Epidermal melanocyte (primary cell): ENCODE measurements at regions not wholly inside any gene's neighbourhood (a gene's known extent, or its start where the extent isn't known, plus 50 kb on each side); places are given as distances from the start of the nearest gene placed in this dataset.
A peak's percentile ranks its signal among the peaks of the same experiment; 100 is the strongest.
"Not testable (repeated sequence)": the region's sequence is repeated elsewhere in the genome, so short reads cannot be mapped to it uniquely, and the experiment has no call there.

ENCODE experiments used
- DNase-seq: peaks from one replicate; pipeline ENCODE4 v3.0.0; 2011; ENCODE audit warnings: low spot score; ENCODE audit not compliant: insufficient read length

DNA sequence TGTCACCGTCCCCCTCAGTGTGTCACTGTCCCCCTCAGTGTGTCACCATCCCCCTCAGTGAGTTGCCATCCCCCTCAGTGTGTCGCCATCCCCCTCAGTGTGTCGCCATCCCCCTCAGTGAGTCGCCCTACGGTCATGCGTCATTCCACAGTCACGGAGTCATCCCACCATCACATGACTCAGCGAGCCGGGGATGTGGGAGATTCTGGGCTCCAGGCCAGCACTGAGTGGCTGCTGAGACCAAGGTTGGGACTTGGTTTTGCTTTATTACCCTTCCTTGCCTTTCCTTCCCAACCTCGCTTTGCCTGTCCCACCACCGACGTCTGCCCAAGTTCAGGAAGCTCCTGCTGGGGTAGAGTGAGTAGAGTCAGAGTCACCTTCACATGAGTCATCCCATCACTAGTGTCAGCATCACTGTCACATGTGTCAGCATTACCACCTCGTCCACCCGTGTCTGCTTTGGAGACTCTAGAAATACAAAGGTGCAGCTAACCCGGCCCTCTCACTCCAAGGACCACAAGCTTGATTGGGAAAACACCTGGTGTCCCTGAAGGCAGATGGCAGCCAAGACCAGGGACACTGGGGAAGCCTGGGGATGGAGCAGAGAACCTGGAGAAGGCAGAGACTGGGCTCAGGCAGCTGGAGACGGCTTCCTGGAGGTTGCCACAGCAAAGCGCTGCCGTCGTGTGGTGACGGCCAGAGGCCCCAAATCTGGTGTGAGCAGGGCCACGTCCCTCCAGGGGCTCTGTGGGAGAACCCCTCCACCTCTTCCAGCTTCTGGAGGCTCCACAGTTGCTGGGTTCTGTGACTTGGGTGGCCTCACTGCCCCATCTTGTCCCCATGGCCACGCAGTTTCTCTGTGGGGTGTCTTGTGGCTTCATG is 485.2 kb upstream of the SALL3 start:
- DNase-seq = no peak

DNA sequence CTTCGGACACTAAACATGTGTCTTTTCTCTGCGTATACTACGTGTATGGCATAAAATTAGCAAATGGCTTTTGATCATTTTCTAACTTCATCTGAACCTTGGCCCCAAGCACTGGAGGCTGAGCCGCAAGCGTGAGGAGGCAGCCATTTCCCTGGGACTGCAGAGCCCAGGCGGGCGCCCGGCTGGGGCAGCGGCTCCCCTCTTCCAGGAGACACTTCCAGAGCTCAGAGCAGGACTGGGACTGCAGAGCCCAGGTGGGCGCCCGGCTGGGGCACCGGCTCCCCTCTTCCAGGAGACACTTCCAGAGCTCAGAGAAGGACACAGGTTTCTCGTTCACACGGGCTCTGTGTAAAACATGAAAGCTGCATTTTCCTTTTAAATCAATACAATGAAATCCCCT is 484.1 kb upstream of the SALL3 start:
- no peak for DNase-seq

DNA sequence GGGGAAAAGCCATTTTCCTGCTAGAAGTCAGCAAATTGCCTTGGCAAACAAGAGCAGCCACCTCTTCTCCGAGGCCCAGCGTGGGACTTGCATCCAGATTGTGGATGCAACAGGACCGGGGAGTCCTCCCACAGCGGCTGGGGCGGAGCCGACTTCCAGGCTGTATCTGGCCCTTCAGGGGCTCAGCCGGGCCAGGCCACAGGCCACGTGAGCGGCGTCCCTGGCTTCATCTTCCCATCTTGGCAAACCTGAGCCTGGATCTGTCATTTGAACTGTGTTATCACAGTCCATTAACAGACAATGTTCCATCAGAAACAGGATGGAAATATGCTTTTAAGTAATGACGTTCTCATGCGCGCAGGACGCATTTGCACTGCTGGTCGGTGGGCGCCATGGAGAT is 483.5 kb upstream of the SALL3 start:
- DNase-seq = no peak

DNA sequence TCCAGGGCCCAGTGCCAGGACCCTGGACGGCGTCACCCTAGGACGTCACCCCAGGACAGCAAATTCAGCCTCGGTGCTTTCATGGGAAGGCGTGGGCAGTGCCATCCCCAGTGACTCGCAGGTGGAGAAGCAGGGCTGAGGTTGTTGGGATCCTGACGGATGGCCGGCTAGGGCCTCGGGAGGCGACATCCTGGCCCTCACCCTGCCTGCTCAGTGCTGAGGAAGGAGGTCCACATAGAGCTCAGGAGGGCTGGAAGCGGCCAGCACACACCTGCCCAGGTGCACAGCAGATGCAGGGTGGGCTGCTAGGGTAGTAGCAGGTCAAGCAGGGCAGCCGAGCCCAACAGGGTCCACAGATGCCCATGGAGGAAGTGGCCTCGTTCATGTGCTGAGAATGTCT is 482.0 kb upstream of the SALL3 start:
- no peak for DNase-seq

DNA sequence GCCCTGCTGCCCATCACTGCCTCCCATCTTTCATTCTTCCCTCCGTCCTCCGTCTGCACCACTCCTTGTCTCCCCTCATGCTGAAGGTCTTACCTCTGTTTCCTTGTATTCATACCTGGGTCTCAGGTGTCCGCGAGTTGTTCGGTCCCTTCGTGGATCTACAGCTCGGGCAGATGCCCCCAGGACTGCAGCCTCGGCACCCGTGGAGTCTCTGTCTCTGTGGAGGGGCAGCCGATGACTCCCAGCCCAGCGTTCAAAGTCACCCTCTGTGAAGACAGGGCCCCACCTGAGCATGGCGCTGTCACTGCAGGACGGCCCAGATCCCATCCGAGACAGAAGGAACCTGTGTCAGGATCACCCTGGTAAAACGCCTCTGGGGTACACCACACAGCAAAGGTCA is 480.0 kb upstream of the SALL3 start:
- DNase-seq = no peak

DNA sequence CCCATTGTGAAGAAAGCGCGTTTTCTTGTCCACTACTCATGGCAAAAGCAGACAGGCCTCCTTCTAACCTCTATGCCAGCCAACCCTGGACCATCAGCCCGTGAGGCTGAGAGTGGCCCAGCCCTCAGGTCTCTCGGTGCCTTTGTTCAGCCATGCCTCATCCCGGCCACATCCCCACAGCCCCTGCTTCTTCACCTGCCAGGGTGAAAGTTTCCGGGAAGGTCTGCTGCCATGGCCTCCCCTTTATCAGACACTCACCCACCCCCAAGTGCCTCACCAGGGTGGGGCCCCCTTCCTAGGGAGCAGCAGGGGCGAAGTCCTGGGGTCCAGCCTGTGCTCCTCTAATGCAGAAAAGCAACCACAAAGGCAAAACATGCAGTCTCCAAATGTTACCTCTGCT is 478.4 kb upstream of the SALL3 start:
- no peak for DNase-seq

DNA sequence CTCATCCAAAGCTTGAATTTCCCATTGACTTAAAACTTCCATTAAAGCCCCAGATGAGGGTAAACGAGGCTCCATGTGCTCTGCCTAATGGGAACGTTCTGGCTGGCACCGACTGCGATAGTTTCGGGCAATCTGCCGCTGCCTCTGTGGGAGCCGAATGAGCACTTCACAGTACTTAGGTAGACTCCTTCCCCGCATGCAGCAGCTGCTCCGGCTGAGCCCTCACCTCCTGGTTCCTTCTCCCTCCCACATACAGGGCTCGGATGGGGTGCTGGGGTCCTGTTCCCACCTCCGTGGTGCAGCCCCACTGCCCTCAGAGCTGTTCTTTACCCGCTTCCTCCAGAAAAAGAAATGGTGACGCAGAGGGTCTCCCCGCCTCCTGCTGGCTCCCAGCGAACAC is 476.5 kb upstream of the SALL3 start:
- DNase-seq = no peak

DNA sequence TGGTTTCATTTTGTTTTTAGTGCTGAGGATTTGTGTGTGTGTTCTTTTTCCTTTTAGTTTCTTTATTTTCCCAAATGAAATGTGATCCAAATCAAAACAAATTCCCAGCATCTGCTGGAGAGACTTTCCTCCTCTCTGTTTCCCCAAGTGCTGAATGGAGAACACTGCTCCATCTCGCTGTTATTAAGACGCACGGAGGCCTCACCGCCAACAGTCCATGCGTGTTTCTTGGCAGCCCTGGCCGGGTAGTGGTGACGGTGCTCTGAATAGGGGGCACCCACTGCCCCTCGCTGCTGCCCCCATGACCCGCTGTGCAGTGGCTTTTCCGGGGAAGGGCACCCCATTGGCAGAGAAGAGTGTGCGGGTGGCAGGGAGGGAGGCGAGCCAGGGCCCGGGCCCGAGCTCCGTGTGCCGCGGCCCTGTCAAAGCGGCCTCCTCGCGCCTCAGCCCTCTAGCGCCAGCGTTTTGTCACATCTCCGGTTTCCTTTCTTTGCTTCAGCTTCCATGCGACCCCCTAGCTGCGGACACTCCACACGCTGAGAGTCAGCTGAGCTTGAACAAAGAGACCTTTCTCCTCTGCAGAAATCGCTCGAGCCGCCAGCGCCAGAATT is 473.7 kb upstream of the SALL3 start:
- peak; percentile 40 for DNase-seq

DNA sequence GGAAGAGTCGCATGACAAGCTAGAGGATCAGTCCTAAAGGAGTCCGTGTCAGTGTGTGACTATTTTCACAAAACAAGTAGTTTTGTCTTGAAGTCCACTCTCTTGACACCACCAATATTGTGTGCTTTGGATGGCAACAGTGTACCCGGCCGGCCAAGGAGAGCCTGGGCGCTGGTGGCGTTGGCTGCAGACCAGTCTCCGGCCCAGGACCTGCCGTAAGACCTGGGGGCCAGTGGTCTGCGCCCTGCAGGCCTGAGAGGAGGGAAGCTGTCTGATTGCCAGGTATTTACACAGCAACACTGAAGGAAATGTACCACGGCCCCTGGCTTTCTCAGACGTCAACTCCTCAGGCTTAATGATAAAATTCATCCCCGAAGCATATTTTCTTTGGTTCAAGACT is 472.4 kb upstream of the SALL3 start:
- DNase-seq = no peak

DNA sequence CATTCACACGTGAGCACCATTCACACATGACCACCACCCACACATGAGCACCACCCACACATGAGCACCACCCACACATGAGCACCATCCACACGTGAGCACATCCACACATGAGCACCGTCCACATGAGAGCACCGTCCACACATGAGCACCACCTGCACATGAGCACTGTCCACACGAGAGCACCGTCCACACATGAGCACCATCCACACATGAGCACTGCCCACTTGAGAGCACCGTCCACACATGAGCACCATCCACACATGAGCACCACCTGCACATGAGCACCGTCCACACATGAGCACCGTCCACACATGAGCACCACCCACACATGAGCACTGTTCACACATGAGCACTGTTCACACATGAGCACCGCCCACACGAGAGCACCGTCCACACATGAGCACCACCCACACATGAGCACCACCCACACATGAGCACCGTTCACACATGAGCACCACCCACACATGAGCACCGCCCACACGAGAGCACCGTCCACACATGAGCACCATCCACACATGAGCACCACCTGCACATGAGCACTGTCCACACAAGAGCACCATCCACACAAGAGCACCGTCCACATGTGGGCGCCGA is 471.3 kb upstream of the SALL3 start:
- not testable (repeated sequence) for DNase-seq

DNA sequence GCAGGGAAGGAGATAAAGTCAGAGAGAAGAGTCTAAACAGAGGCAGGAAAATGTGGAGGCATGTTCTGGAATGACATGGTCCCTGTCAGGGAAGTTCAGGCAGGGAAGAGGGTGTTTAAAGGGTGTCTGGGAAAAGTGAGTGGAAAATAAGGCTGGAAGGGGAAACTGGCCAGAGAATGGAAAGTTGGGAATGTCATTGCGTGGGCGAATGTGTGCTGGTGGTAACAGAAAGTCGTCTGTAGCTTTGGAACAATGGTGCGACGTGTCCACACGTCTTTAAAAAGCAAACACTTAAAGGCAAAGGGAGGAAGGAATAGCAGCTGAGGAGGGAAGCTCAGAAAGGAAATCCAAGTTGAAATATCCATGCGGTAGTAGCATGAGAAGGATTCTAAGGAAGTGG is 469.5 kb upstream of the SALL3 start:
- DNase-seq = no peak

DNA sequence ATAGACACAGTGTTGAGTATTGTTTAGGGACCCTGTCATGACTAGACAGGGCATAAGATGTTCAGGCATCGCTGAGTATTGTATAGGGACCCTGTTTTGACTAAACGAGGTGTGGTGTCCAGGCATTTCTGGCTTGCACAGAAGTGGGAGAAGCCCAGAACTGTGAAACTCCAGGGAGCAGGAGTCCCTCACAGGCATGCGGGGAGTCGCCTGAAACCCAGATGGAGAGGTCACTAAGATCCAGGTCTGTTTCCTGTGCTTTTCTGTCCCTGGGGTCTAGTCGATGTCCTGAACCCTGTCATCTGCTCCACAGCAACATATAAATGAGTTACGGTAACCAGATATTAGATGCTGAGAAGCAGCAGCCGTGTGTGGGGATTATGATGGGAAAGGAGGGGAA is 469.0 kb upstream of the SALL3 start:
- no peak for DNase-seq

DNA sequence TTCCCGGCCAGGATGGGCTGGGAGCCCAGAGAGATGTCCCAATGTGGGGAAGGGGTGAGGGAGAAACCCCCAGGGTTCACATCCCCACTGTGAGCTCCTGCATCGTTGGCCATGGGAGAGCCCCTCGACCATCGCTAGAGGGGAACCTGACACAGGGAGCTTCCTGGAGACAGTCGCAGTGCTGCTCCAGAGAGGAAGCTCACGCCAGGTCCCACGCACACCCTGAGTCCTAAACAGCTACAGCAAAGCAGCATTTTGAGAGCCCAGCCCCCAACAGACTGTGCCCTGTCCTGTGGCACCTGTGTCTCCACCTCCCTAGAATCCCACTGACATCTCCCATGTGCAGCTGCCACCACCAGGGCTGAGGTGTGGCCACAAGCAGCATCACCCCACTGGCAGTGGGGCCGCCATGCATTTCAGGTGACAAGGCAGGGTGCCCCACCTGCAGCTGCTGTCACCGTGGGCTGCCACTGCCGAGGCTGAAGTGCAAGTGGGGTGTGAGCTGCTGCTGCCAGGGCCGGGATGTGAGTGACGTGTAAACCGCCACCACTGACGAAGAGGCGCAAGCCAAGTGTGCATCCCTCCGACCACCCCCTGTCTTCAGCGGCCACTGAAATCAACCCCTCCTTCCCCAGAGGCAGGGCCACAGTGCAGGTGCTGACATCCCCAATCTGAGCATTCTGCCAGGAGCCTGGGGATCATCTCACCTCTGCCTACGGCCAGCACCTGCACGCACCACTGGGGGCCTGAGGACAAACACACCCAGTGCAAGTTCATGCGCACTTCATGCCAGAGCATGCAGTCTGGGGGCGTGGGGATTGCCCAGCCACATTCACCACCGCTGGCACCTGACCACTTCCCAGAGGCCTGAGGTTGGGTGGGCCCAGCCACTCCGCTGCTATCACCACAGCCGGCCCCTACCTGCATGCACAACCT is 467.7 kb upstream of the SALL3 start:
- DNase-seq = no peak

DNA sequence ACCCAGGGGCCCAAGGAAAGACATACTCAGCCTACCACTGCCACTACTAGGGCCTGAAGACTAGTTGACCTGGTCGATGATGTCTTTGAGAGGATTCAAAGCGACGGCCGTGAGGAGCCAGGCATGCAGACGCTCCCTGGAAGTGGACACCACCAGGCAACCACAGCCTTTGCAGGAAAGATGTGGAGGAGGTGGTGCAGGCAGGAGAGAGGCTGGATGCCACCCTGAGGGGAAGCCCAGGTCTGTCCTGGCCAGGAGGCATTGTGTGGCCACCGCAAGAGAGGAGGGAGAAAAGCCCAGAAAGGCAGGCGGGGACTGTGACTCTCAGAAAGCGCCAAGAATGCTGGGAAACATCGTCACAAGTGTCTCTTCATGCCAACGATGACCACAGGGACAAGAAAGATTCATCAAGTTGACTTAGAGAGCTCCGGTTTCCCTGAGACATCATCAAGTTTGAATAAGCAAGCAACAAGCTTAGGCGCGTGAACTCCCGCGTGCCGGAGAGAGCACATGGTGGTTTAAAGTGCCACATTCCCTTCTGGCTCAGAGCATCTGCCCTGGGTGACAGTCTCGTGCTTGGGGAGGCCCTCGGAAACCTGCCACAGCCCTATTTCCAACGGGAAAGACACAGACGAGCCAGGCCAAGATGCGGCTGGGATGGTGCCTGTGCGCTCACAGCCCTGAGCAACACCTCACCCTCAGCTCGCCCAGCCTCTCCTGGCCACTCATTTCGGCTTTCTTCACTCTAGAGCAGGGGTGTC is 464.5 kb upstream of the SALL3 start:
- no peak for DNase-seq

DNA sequence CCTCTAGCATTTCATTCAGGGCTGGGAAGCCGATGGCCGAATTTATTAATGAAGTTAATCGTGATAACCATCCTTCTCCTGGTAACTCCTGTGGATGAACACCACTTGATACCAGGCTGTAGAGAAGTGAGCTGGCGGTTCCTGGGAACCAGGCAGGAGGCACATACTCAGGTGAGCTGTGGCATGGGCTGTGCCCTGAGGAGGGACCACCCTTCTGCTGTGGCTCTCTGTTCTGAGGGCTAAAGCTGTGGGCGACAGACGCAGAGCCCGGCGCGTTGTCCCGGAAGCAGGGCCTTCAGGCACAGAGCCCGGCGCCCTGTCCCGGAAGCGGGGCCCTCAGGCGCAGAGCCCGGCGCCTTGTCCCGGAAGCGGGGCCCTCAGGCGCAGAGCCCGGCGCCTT is 462.3 kb upstream of the SALL3 start:
- no peak for DNase-seq

DNA sequence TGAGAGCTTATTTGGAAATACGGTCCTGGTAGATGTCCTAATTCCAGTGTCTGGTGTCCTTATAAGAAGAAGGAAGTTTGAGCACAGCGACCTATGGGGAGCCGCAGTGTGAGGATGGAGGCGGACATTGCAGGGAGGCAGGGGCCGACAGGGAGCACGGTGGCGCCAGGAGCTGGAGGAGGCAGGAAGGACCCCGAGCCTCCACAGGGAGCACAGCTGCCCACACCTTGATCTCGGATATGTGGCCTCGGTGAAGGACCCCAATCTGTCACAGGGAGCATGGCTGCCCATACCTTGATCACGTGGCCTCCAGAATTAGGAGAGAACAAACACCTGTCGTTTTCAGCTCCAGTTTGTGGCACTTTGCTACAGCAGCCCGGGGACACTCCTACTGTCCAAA is 461.6 kb upstream of the SALL3 start:
- DNase-seq = no peak

DNA sequence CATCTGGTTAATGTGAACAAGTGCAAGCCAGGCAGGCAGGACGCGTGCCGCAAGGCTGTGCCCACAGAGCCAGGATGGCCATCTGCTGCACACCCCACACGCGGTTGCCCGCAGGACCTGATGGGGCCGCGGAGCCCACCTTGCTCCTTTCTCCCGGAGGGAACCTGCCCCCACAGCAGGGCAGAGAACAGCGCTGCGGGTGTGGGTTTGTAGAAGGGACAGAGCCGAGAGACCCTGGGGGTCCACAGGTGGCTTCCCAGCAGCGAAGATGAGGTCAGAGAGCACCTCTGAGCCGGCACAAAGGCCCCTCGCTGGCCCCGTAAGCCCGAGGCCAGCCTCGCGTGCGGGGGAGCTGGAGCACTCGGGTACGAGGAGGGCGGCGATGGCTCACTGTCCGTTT is 460.8 kb upstream of the SALL3 start:
- no peak for DNase-seq

DNA sequence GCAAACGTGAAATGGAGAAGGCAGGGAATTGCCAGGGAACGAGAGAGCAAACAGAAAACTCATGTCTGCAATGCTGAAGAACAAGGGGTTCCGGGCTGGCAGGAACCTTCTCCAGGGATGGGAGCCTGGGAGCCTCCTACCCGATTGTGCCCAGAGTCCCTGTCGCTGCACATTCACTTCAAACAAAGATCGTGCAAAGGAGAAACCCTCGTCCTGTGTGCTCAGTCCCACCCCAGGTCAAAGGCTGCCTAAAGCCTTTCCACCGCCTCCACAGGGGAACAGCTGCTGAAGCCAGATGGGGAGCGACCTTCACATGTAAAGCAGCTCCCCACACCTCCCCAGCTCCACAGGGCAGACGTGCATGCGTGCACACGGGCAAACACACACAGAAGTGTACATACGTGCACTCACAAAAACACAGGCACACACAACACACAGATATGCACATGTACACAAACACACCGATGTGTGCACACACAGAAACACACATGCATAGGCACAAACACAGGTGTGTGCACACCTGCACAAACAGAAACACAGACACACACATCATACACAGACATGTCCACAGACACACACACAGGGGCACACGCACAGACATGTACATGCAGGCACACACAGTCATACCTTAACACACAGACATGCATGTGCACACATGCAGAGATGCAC is 460.1 kb upstream of the SALL3 start:
- no peak for DNase-seq

DNA sequence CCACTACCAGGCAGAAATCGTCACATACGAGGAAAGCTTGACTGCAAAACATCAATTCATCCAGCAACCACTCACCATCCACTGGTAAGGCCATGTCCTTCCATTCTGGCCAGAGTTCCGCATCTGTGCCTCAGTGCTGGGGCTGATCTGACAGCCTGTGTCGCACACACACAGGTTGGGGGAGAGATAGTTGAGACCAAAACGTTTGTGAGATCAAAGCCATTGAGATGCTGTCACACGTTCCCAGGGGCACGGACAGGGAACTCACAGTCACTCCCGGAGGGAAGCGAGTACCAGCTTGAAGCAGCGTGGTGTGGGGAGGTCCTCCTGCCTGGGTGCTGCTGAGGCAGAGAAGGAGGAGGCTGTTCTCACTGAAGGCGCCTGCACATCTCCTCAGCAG is 458.5 kb upstream of the SALL3 start:
- no peak for DNase-seq

DNA sequence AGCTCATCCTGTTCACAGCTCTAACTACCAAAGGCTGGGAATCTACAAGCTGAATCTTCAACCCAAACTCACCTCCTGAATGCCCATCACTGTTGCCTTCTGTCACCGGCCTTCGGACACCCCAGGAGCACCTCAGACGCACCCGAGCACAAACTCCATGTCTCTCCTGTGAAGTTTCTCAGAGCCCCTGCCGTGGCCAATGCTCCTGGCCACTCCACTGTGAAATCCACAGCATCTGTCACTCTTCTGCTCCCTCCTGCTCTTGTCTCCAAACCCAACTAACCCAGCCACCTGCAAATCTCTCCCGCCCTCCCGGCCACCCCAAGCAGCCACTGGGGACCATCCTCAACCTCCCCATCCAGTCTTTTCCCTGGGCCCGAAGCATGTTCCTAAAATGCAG is 457.9 kb upstream of the SALL3 start:
- no peak for DNase-seq
